Gastrocnemius medialis (tissue), 4 donors: ENCODE measurements at regions not wholly inside any gene's neighbourhood (a gene's known extent, or its start where the extent isn't known, plus 50 kb on each side); places are given as distances from the start of the nearest gene placed in this dataset.

Experiments used
- CTCF ChIP-seq, 5 experiments: fragments of 450-650 bp in 3 of 5; fragments of 200-600 bp in 2 of 5; sonication (generic) in 2 of 5; IDR thresholded peaks in 4 of 5; conservative IDR thresholded peaks in 1 of 5; 1 replicate in 4 of 5; 2 replicates in 1 of 5; pipeline ENCODE4 v1.5.1; 2016 to 2019; ENCODE audit warnings: antibody characterized with exemption in 5 of 5, mild to moderate bottlenecking in 3 of 5, moderate library complexity in 3 of 5
- POLR2A ChIP-seq, 2 donors: fragments of 450-650 bp; IDR thresholded peaks; one replicate each; pipeline ENCODE4 v1.6.1; 2017; ENCODE audit warnings: antibody characterized with exemption in 2 of 2, mild to moderate bottlenecking in 2 of 2, moderate library complexity in 2 of 2

- TF ChIP-seq CTCF (IDR thresholded peaks at IDR 0.05 in 4 of 5, conservative IDR thresholded peaks at IDR 0.05 in 1 of 5) (no peak), POLR2A (IDR thresholded peaks at IDR 0.05) (no peak)
Measured at GRCh38 chr4:143285696-143286437, 50.8 kb upstream of the GAB1 start.
